Loucy (cell line): ENCODE measurements at regions not wholly inside any gene's neighbourhood (a gene's known extent, or its start where the extent isn't known, plus 50 kb on each side); places are given as distances from the start of the nearest gene placed in this dataset.

Experiments used
- H2AFZ ChIP-seq: fragments of 200-600 bp; sonication (generic); 2 replicates; pipeline ENCODE4 v1.6.0; 2016; ENCODE audit warnings: antibody characterized with exemption, mild to moderate bottlenecking, low read length, moderate library complexity
- H3F3A ChIP-seq: fragments of 200-600 bp; 2 replicates; pipeline ENCODE4 v1.6.0; 2016; ENCODE audit warnings: antibody characterized with exemption, low read depth, mild to moderate bottlenecking
- H3K27me3 ChIP-seq: fragments of 200-600 bp; sonication (generic); 2 replicates; pipeline ENCODE4 v1.6.1; 2014; ENCODE audit warnings: low read length, mild to moderate bottlenecking; ENCODE audit not compliant: insufficient read depth, poor library complexity, severe bottlenecking
- H3K36me3 ChIP-seq: fragments of 200-600 bp; sonication (generic); 2 replicates; pipeline ENCODE4 v1.6.1; 2016; ENCODE audit warnings: low read length; ENCODE audit not compliant: insufficient read depth
- H3K4me1 ChIP-seq: fragments of 200-600 bp; sonication (generic); 2 replicates; pipeline ENCODE4 v1.5.1; 2014; ENCODE audit warnings: low read length, mild to moderate bottlenecking; ENCODE audit not compliant: insufficient read depth, poor library complexity, severe bottlenecking
- H3K4me2 ChIP-seq: fragments of 200-600 bp; sonication (generic); 2 replicates; pipeline ENCODE4 v1.6.0; 2014; ENCODE audit warnings: antibody characterized with exemption, low read length, low read depth, mild to moderate bottlenecking; ENCODE audit not compliant: poor library complexity, severe bottlenecking
- H3K4me3 ChIP-seq: fragments of 200-600 bp; sonication (generic); 2 replicates; pipeline ENCODE4 v1.5.1; 2014; ENCODE audit warnings: low read length, mild to moderate bottlenecking, mixed read lengths; ENCODE audit not compliant: poor library complexity, severe bottlenecking
- H3K79me2 ChIP-seq: fragments of 200-600 bp; sonication (generic); 2 replicates; pipeline ENCODE4 v1.6.1; 2014; ENCODE audit warnings: low read length; ENCODE audit not compliant: insufficient read depth
- H3K9ac ChIP-seq: fragments of 200-600 bp; sonication (generic); 2 replicates; pipeline ENCODE4 v1.6.0; 2014; ENCODE audit warnings: mild to moderate bottlenecking, low read depth, low read length, moderate library complexity; ENCODE audit not compliant: poor library complexity, severe bottlenecking
- H3K9me2 ChIP-seq: fragments of 200-600 bp; sonication (generic); replicated peaks from 2 replicates; pipeline ENCODE4 v1.6.1; 2016; ENCODE audit warnings: low read depth, low read length, mixed read lengths
- H3K9me3 ChIP-seq: fragments of 200-600 bp; sonication (generic); 2 replicates; pipeline ENCODE4 v1.6.1; 2014; ENCODE audit warnings: mild to moderate bottlenecking, antibody characterized with exemption, low read length, low read depth; ENCODE audit not compliant: insufficient read depth
- H4K20me1 ChIP-seq: fragments of 200-600 bp; sonication (generic); 2 replicates; pipeline ENCODE4 v1.6.0; 2014; ENCODE audit warnings: antibody characterized with exemption, low read length, mild to moderate bottlenecking; ENCODE audit not compliant: insufficient read depth, poor library complexity, severe bottlenecking
- CTCF ChIP-seq: fragments of 200-600 bp; sonication (generic); conservative IDR thresholded peaks from 2 replicates; pipeline ENCODE4 v1.5.1; 2014; ENCODE audit warnings: mild to moderate bottlenecking, antibody characterized with exemption, low read length
- EZH2phosphoT487 ChIP-seq: fragments of 200-600 bp; IDR thresholded peaks from 2 replicates; pipeline ENCODE4 v1.6.1; 2018; ENCODE audit warnings: antibody characterized with exemption, mild to moderate bottlenecking, moderate library complexity, borderline replicate concordance

GRCh38 chr10:90020506-90020905 is 319.1 kb downstream of the KIF20B start:
- Histone ChIP-seq H4K20me1 (no peaks in the 10 kb centered on the region), H3F3A (no peaks in the 10 kb centered on the region), H3K27me3 (no peaks in the 10 kb centered on the region), H3K4me1 (no peaks in the 10 kb centered on the region), H3K9me2 (no peaks in the 10 kb centered on the region), H2AFZ (no peak overlapping the region), H3K79me2 (no peaks in the 10 kb centered on the region), H3K4me3 (no peak overlapping the region), H3K9me3 (no peaks in the 10 kb centered on the region), H3K36me3 (no peaks in the 10 kb centered on the region), H3K9ac (no peak overlapping the region), H3K4me2 (no peak overlapping the region)
- TF ChIP-seq EZH2phosphoT487 (no peak), CTCF (no peak)

- Histone ChIP-seq H3K36me3 (no peaks in the 10 kb centered on the region), H3K27me3 (no peaks in the 10 kb centered on the region), H3K9me2 (no peaks in the 10 kb centered on the region), H3K4me2 (no peak overlapping the region), H3K79me2 (no peaks in the 10 kb centered on the region), H4K20me1 (no peaks in the 10 kb centered on the region), H3F3A (no peaks in the 10 kb centered on the region), H3K9me3 (no peaks in the 10 kb centered on the region), H3K4me1 (no peaks in the 10 kb centered on the region), H3K4me3 (no peak overlapping the region), H2AFZ (no peak overlapping the region), H3K9ac (no peak overlapping the region)
- TF ChIP-seq EZH2phosphoT487 (no peak), CTCF (no peak)
Measured at GRCh38 chr10:90023950-90024349, 322.6 kb downstream of the KIF20B start.

GRCh38 chr10:90028312-90028711 is 326.9 kb downstream of the KIF20B start:
- no peak for TF ChIP-seq CTCF
- no peak for TF ChIP-seq EZH2phosphoT487
- no peak overlapping the region for H2AFZ ChIP-seq
- no peak overlapping the region for H3K9ac ChIP-seq
- H3K9me3 ChIP-seq, result no peaks in the 10 kb centered on the region
- H3K36me3 ChIP-seq, result no peaks in the 10 kb centered on the region
- H3K4me3 ChIP-seq, result no peak overlapping the region
- no peak overlapping the region for H3K4me2 ChIP-seq
- no peaks in the 10 kb centered on the region for H3K27me3 ChIP-seq
- no peaks in the 10 kb centered on the region for H3F3A ChIP-seq
- no peaks in the 10 kb centered on the region for H3K9me2 ChIP-seq
- H4K20me1 ChIP-seq, result no peaks in the 10 kb centered on the region
- H3K4me1 ChIP-seq, result no peaks in the 10 kb centered on the region
- no peaks in the 10 kb centered on the region for H3K79me2 ChIP-seq
